IMR-90 (cell line): ENCODE measurements at regions not wholly inside any gene's neighbourhood (a gene's known extent, or its start where the extent isn't known, plus 50 kb on each side); places are given as distances from the start of the nearest gene placed in this dataset.

Experiments
- ATAC-seq: fragments of 200-7000 bp; cut with Tn5 transposase; 2 replicates; pipeline ENCODE4 v1.9.1; 2020; ENCODE audit warnings: low read depth, mild to moderate bottlenecking, moderate library complexity
- BruUV-seq: library from RNA; stranded (reverse); fragments of 400-500 nt; replicated peaks from 2 replicates; lab custom pipeline; 2021; lab: Mats Ljungman, UMichigan
- CTCF ChIA-PET: fragments of 300-600 bp; formaldehyde crosslinking; extraction: SDS; loops from one replicate; lab custom pipeline; 2021; ENCODE audit warnings: antibody characterized with exemption; lab: Yijun Ruan, JAX
- POLR2A ChIA-PET: fragments of 300-600 bp; sonication (Branson Sonifier 250); formaldehyde crosslinking; loops from one replicate; lab custom pipeline; 2022; ENCODE audit warnings: antibody characterized with exemption; ENCODE audit not compliant: unreplicated experiment; lab: Charles Lee
- DNase-seq: peaks from one replicate; pipeline ENCODE4 v3.0.0; 2013
- H2AFZ ChIP-seq: replicated peaks from 2 replicates; pipeline ENCODE3; 2013; ENCODE audit warnings: low read length, mild to moderate bottlenecking; ENCODE audit not compliant: poor library complexity
- H2AK5ac ChIP-seq: 2 replicates; pipeline ENCODE4 v1.6.1; 2013; ENCODE audit warnings: low read depth, low read length, inconsistent platforms
- H2AK9ac ChIP-seq: replicated peaks from 2 replicates; pipeline ENCODE3; 2013; ENCODE audit warnings: mild to moderate bottlenecking, low read depth, low read length, moderate library complexity; ENCODE audit not compliant: poor library complexity
- H2BK120ac ChIP-seq: 2 replicates; pipeline ENCODE4 v1.6.1; 2013; ENCODE audit warnings: low read depth, low read length, inconsistent platforms
- H2BK15ac ChIP-seq: 3 replicates; pipeline ENCODE4 v1.6.1; 2013; ENCODE audit warnings: low read depth, low read length, inconsistent platforms
- H2BK20ac ChIP-seq: 2 replicates; pipeline ENCODE4 v1.6.1; 2013; ENCODE audit warnings: low read depth, mild to moderate bottlenecking, inconsistent platforms, low read length, moderate library complexity
- H2BK5ac ChIP-seq: 2 replicates; pipeline ENCODE4 v1.6.1; 2013; ENCODE audit warnings: mild to moderate bottlenecking, low read depth, low read length, inconsistent platforms; ENCODE audit not compliant: poor library complexity, severe bottlenecking
- H3K14ac ChIP-seq: replicated peaks from 2 replicates; pipeline ENCODE4 v1.6.1; 2013; ENCODE audit warnings: low read depth, low read length, inconsistent platforms
- H3K18ac ChIP-seq: 2 replicates; pipeline ENCODE4 v1.6.1; 2013; ENCODE audit warnings: low read depth, low read length, control low read depth
- H3K23ac ChIP-seq: 2 replicates; pipeline ENCODE4 v1.6.1; 2013; ENCODE audit warnings: low read depth, low read length, inconsistent platforms
- H3K27ac ChIP-seq: 2 replicates; pipeline ENCODE4 v1.5.1; 2013; ENCODE audit warnings: mild to moderate bottlenecking, control low read depth, low read length; ENCODE audit not compliant: insufficient read depth
- H3K27me3 ChIP-seq: 2 replicates; pipeline ENCODE4 v1.6.1; 2013; ENCODE audit warnings: low read length; ENCODE audit not compliant: control insufficient read depth, insufficient read depth
- H3K36me3 ChIP-seq: 2 replicates; pipeline ENCODE4 v1.6.1; 2013; ENCODE audit warnings: low read length, mixed read lengths; ENCODE audit not compliant: control insufficient read depth, insufficient read depth
- H3K4ac ChIP-seq: 2 replicates; pipeline ENCODE4 v1.6.1; 2013; ENCODE audit warnings: low read depth, low read length, inconsistent platforms
- H3K4me1 ChIP-seq: 2 replicates; pipeline ENCODE4 v1.6.1; 2013; ENCODE audit warnings: low read length, mixed read lengths; ENCODE audit not compliant: control insufficient read depth, insufficient read depth
- H3K4me2 ChIP-seq: 2 replicates; pipeline ENCODE4 v1.6.1; 2013; ENCODE audit warnings: low read depth, mild to moderate bottlenecking, control low read depth, low read length, moderate library complexity
- H3K4me3 ChIP-seq: 2 replicates; pipeline ENCODE4 v1.5.1; 2013; ENCODE audit warnings: low read depth, mild to moderate bottlenecking, control low read depth, low read length, moderate library complexity; ENCODE audit not compliant: insufficient read depth
- H3K56ac ChIP-seq: 2 replicates; pipeline ENCODE4 v1.6.1; 2013; ENCODE audit warnings: low read length, inconsistent platforms; ENCODE audit not compliant: insufficient read depth; ENCODE audit errors: extremely low read depth
- H3K79me1 ChIP-seq, 2 experiments: 2 replicates each; pipeline ENCODE4 v1.6.1; 2013; ENCODE audit warnings: low read length in 2 of 2, inconsistent platforms in 1 of 2, low read depth in 1 of 2
- H3K9ac ChIP-seq: 2 replicates; pipeline ENCODE4 v1.6.1; 2013; ENCODE audit warnings: low read depth, low read length, control low read depth
- H3K9me1 ChIP-seq: 2 replicates; pipeline ENCODE4 v1.6.1; 2013; ENCODE audit warnings: low read length, inconsistent platforms; ENCODE audit not compliant: insufficient read depth
- H3K9me3 ChIP-seq: 2 replicates; pipeline ENCODE4 v1.6.1; 2013; ENCODE audit warnings: low read length; ENCODE audit not compliant: control insufficient read depth, insufficient read depth
- H4K20me1 ChIP-seq: 2 replicates; pipeline ENCODE4 v1.6.1; 2013; ENCODE audit warnings: low read length, inconsistent platforms; ENCODE audit not compliant: insufficient read depth
- H4K5ac ChIP-seq: 2 replicates; pipeline ENCODE4 v1.6.1; 2013; ENCODE audit warnings: mild to moderate bottlenecking, low read depth, low read length, control low read depth
- H4K8ac ChIP-seq, 2 experiments: 2 replicates each; pipeline ENCODE4 v1.6.1; 2013; ENCODE audit warnings: low read depth in 2 of 2, low read length in 2 of 2, control low read depth in 1 of 2, inconsistent platforms in 1 of 2
- H4K91ac ChIP-seq: 2 replicates; pipeline ENCODE4 v1.6.1; 2013; ENCODE audit warnings: low read depth, low read length, inconsistent platforms; ENCODE audit not compliant: insufficient read depth
- BHLHE40 ChIP-seq: fragments of 150-350 bp; IDR thresholded peaks from 2 replicates; pipeline ENCODE4 v1.6.1; 2016; ENCODE audit warnings: mild to moderate bottlenecking, low read depth, low read length
- CEBPB ChIP-seq: IDR thresholded peaks from 2 replicates; pipeline ENCODE4 v1.6.1; 2012; ENCODE audit warnings: low read depth, low read length, improper control_type of control experiment
- CHD1 ChIP-seq: IDR thresholded peaks from 2 replicates; pipeline ENCODE4 v1.6.1; 2012; ENCODE audit warnings: low read depth, low read length, improper control_type of control experiment
- CTCF ChIP-seq: conservative IDR thresholded peaks from 2 replicates; pipeline ENCODE4 v1.5.1; 2012; ENCODE audit warnings: mild to moderate bottlenecking, low read depth, low read length, improper control_type of control experiment
- FOS ChIP-seq: fragments of 150-350 bp; IDR thresholded peaks from 2 replicates; pipeline ENCODE4 v1.6.1; 2016; ENCODE audit warnings: low read depth, low read length
- MAFK ChIP-seq: IDR thresholded peaks from 2 replicates; pipeline ENCODE4 v1.6.1; 2012; ENCODE audit warnings: low read depth, low read length, improper control_type of control experiment
- MAZ ChIP-seq: IDR thresholded peaks from 2 replicates; pipeline ENCODE4 v1.6.1; 2012; ENCODE audit warnings: low read depth, mild to moderate bottlenecking, low read length, improper control_type of control experiment, moderate library complexity, borderline replicate concordance
- MXI1 ChIP-seq: IDR thresholded peaks from 2 replicates; pipeline ENCODE4 v1.6.1; 2012; ENCODE audit warnings: low read depth, mild to moderate bottlenecking, low read length, moderate library complexity, borderline replicate concordance
- NFE2L2 ChIP-seq: fragments of 150-350 bp; IDR thresholded peaks from 2 replicates; pipeline ENCODE4 v1.6.1; 2016; ENCODE audit warnings: low read depth, mild to moderate bottlenecking, low read length
- POLR2A ChIP-seq: IDR thresholded peaks from 2 replicates; pipeline ENCODE4 v1.6.1; 2012; ENCODE audit warnings: mild to moderate bottlenecking, low read depth, low read length
- RAD21 ChIP-seq: IDR thresholded peaks from 2 replicates; pipeline ENCODE4 v1.6.1; 2012; ENCODE audit warnings: low read length, improper control_type of control experiment
- RCOR1 ChIP-seq: IDR thresholded peaks from 2 replicates; pipeline ENCODE4 v1.6.1; 2012; ENCODE audit warnings: mild to moderate bottlenecking, low read length, improper control_type of control experiment; ENCODE audit not compliant: insufficient replicate concordance
- RFX5 ChIP-seq: IDR thresholded peaks from 2 replicates; pipeline ENCODE4 v1.8.0; 2012; ENCODE audit warnings: low read depth, mild to moderate bottlenecking, low read length, moderate library complexity
- SMC3 ChIP-seq: fragments of 150-350 bp; IDR thresholded peaks from 2 replicates; pipeline ENCODE4 v1.6.1; 2016; ENCODE audit warnings: low read depth, mild to moderate bottlenecking, antibody characterized with exemption, low read length, moderate library complexity
- USF2 ChIP-seq: fragments of 150-350 bp; IDR thresholded peaks from 2 replicates; pipeline ENCODE4 v1.6.1; 2017; ENCODE audit warnings: mild to moderate bottlenecking, antibody characterized with exemption, low read length, low read depth
- WGBS, 2 experiments: methylation state at CpG; one replicate each; pipeline versions ENCODE4 v1.1.5 to v1.1.7; 2013; ENCODE audit warnings: missing lambda C conversion rate in 2 of 2; ENCODE audit not compliant: insufficient read length in 1 of 2; ENCODE audit errors: extremely low coverage in 2 of 2; 5-methylcytosine and 5-hydroxymethylcytosine counted together
- dilution Hi-C: fragments of 300-500 bp; cut with HindIII; formaldehyde crosslinking; loops from one replicate; pipeline ENCODE4 v1.14.3; 2018; ENCODE audit warnings: low sequenced_read_pairs; ENCODE audit not compliant: unreplicated experiment
- in situ Hi-C: fragments of 300-500 bp; cut with MboI; formaldehyde crosslinking; loops from 3 replicates; pipeline ENCODE4 v1.14.3; 2019; ENCODE audit warnings: low sequenced_read_pairs, inconsistent platforms, mixed read lengths
- intact Hi-C: fragments of 100-400 bp; cut with micrococcal nuclease; formaldehyde crosslinking; loops from 2 replicates; pipeline ENCODE4 v1.10.0; 2022
- TF ChIP-seq, protein P1 (sequence below): fragments of 150-350 bp; IDR thresholded peaks from 2 replicates; pipeline ENCODE4 v1.6.1; 2016; ENCODE audit warnings: low read depth, mild to moderate bottlenecking, low read length, moderate library complexity, borderline replicate concordance

DNA sequence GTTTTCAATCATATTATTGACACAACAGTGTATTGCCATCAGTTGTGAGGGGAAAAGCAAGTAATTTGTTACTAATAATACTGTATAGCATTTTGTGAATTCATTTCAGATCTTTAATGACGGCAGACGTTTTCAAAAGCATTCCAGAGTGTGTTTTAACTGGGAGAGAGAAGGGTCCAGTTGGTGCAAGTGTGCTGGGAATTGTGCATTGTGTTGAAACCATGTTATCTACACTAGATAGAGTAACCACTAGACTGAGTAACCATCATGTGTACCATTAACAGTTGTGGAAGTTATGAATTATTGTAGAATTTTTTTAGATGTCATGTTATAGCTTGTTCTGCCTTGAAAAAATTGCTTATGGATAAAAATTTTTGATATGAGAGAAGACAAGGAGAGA lies 104.5 kb upstream of the VEGFC start:
- POLR2A ChIA-PET: no interaction called here
- Histone ChIP-seq H3K14ac (no peak overlapping the region), H3K27me3 (no peaks in the 10 kb centered on the region), H3K27ac (no peak overlapping the region), H2BK20ac (no peak overlapping the region), H3K18ac (no peak overlapping the region), H3K9ac (no peak overlapping the region), H2BK5ac (no peak overlapping the region), H4K91ac (no peak overlapping the region), H3K79me1 (no peaks in the 10 kb centered on the region), H2BK120ac (peak overlapping the region; percentile 30; the same call in 1 of the 2 replicates), H3K23ac (no peak overlapping the region), H3K9me3 (no peaks in the 10 kb centered on the region), H2AK9ac (no peak overlapping the region), H4K5ac (no peak overlapping the region), H3K56ac (no peak overlapping the region), H3K4me1 (peaks cover 2% of the 10 kb centered on the region; the same call in 1 of the 2 replicates), H2AFZ (no peak overlapping the region), H3K4me2 (no peak overlapping the region), H4K8ac (no peak overlapping the region), H2BK15ac (peak overlapping the region; percentile 72; the same call in 1 of the 3 replicates), H3K9me1 (no peaks in the 10 kb centered on the region), H3K36me3 (no peaks in the 10 kb centered on the region), H2AK5ac (no peak overlapping the region), H3K4me3 (no peak overlapping the region), H4K20me1 (no peaks in the 10 kb centered on the region), H3K4ac (no peak overlapping the region; the same call in 1 of the 2 replicates)
- CTCF ChIA-PET: no interaction called here
- no peak for ATAC-seq
- no CpG with 5 or more reads among the region's 2 CpGs for WGBS, 2 experiments
- BruUV-seq: no TSS peak
- in situ Hi-C loops: no loop called here
- dilution Hi-C loops: no loop called here
- TF ChIP-seq RCOR1: no peak
- no peak for TF ChIP-seq NFE2L2
- TF ChIP-seq CEBPB: no peak
- TF ChIP-seq FOS: no peak
- no peak for TF ChIP-seq MAZ
- TF ChIP-seq, protein P1, sequence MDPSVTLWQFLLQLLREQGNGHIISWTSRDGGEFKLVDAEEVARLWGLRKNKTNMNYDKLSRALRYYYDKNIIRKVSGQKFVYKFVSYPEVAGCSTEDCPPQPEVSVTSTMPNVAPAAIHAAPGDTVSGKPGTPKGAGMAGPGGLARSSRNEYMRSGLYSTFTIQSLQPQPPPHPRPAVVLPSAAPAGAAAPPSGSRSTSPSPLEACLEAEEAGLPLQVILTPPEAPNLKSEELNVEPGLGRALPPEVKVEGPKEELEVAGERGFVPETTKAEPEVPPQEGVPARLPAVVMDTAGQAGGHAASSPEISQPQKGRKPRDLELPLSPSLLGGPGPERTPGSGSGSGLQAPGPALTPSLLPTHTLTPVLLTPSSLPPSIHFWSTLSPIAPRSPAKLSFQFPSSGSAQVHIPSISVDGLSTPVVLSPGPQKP: no peak
- no peak for TF ChIP-seq RAD21
- no peak for TF ChIP-seq BHLHE40
- TF ChIP-seq RFX5: no peak
- TF ChIP-seq SMC3: no peak
- TF ChIP-seq MAFK: no peak
- no peak for TF ChIP-seq POLR2A
- no peak for TF ChIP-seq CTCF
- TF ChIP-seq USF2: no peak
- TF ChIP-seq CHD1: no peak
- no peak for TF ChIP-seq MXI1
- DNase-seq: no peak
- intact Hi-C loops: no loop called here
